ENCODE measurements at regions not wholly inside any gene's neighbourhood (a gene's known extent, or its start where the extent isn't known, plus 50 kb on each side); places are given as distances from the start of the nearest gene placed in this dataset.
"Not testable (repeated sequence)": the region's sequence is repeated elsewhere in the genome, so short reads cannot be mapped to it uniquely, and the experiment has no call there.

- DNase-seq (ENCODE audit: low spot score), result no peak
Measured at GRCh38 chr3:101913168-101913567, 63.9 kb downstream of the NFKBIZ start.

- DNase-seq (ENCODE audit: low spot score), result not testable (repeated sequence)
Measured at GRCh38 chr3:101917761-101918160, 68.4 kb downstream of the NFKBIZ start.

GRCh38 chr3:101922151-101922725, 72.9 kb downstream of the NFKBIZ start:
- not testable (repeated sequence) for DNase-seq (ENCODE audit: low spot score)

GRCh38 chr3:101924621-101925020, 75.3 kb downstream of the NFKBIZ start:
- DNase-seq (ENCODE audit: low spot score), result not testable (repeated sequence)

- DNase-seq (ENCODE audit: low spot score), result not testable (repeated sequence)
Measured at GRCh38 chr3:101925124-101925523, 75.8 kb downstream of the NFKBIZ start.

GRCh38 chr3:101925564-101925963, 76.2 kb downstream of the NFKBIZ start:
- no peak for DNase-seq (ENCODE audit: low spot score)

- no peak for DNase-seq (ENCODE audit: low spot score)
Measured at GRCh38 chr3:101926594-101927105, 77.3 kb downstream of the NFKBIZ start.

GRCh38 chr3:101928890-101929289, 79.6 kb downstream of the NFKBIZ start:
- DNase-seq (ENCODE audit: low spot score), result no peak

- DNase-seq (ENCODE audit: low spot score), result no peak
Measured at GRCh38 chr3:101931081-101931480, 81.8 kb downstream of the NFKBIZ start.

- DNase-seq (ENCODE audit: low spot score), result no peak
Measured at GRCh38 chr3:101932326-101933068, 83.2 kb downstream of the NFKBIZ start.

- no peak for DNase-seq (ENCODE audit: low spot score)
Measured at GRCh38 chr3:101936419-101937356, 87.4 kb downstream of the NFKBIZ start.

GRCh38 chr3:101938262-101938847, 89.0 kb downstream of the NFKBIZ start:
- DNase-seq (ENCODE audit: low spot score), result no peak

- no peak for DNase-seq (ENCODE audit: low spot score)
Measured at GRCh38 chr3:101939361-101940049, 90.2 kb downstream of the NFKBIZ start.

GRCh38 chr3:101940521-101941317, 91.4 kb downstream of the NFKBIZ start:
- no peak for DNase-seq (ENCODE audit: low spot score)

- DNase-seq (ENCODE audit: low spot score), result no peak
Measured at GRCh38 chr3:101941318-101942040, 92.2 kb downstream of the NFKBIZ start.

- no peak for DNase-seq (ENCODE audit: low spot score)
Measured at GRCh38 chr3:101942356-101942755, 93.0 kb downstream of the NFKBIZ start.

- no peak for DNase-seq (ENCODE audit: low spot score)
Measured at GRCh38 chr3:101943029-101943428, 93.7 kb downstream of the NFKBIZ start.

- no peak for DNase-seq (ENCODE audit: low spot score)
Measured at GRCh38 chr3:101944308-101944707, 95.0 kb downstream of the NFKBIZ start.

GRCh38 chr3:101945980-101946379, 96.7 kb downstream of the NFKBIZ start:
- DNase-seq (ENCODE audit: low spot score), result no peak

GRCh38 chr3:101946906-101947305, 97.6 kb downstream of the NFKBIZ start:
- no peak for DNase-seq (ENCODE audit: low spot score)

All from hematopoietic multipotent progenitor cell treated with erythropoietin and hydrocortisone succinate and interleukin-3 and kit ligand, for 15 days (in vitro differentiated cells).